GM19467 (cell line): ENCODE measurements at regions not wholly inside any gene's neighbourhood (a gene's known extent, or its start where the extent isn't known, plus 50 kb on each side); places are given as distances from the start of the nearest gene placed in this dataset.

Experiments used
- ATAC-seq: cut with Tn5 transposase; IDR thresholded peaks from one replicate; pipeline ENCODE4 v1.9.1; 2021; ENCODE audit warnings: mild to moderate bottlenecking, moderate library complexity; ENCODE audit not compliant: unreplicated experiment

GRCh38 chr2:176592216-176592615, 323.0 kb downstream of the MTX2 start:
- no peak for ATAC-seq

- no peak for ATAC-seq
Measured at GRCh38 chr2:176595986-176596385, 326.7 kb downstream of the MTX2 start.

- no peak for ATAC-seq
Measured at GRCh38 chr2:176597916-176598315, 328.7 kb downstream of the MTX2 start.

GRCh38 chr2:176598351-176598750, 329.1 kb downstream of the MTX2 start:
- ATAC-seq, result no peak

GRCh38 chr2:176599796-176600485, 330.7 kb downstream of the MTX2 start:
- no peak for ATAC-seq

GRCh38 chr2:176601066-176601465, 331.8 kb downstream of the MTX2 start:
- ATAC-seq, result no peak

- ATAC-seq, result no peak
Measured at GRCh38 chr2:176612036-176612435, 342.8 kb downstream of the MTX2 start.

GRCh38 chr2:176612736-176613135, 343.5 kb downstream of the MTX2 start:
- no peak for ATAC-seq

GRCh38 chr2:176613323-176613987, 344.2 kb downstream of the MTX2 start:
- no peak for ATAC-seq

GRCh38 chr2:176614049-176614448, 344.8 kb downstream of the MTX2 start:
- no peak for ATAC-seq

- no peak for ATAC-seq
Measured at GRCh38 chr2:176614930-176615329, 345.7 kb downstream of the MTX2 start.

- no peak for ATAC-seq
Measured at GRCh38 chr2:176619504-176619903, 350.3 kb downstream of the MTX2 start.

- no peak for ATAC-seq
Measured at GRCh38 chr2:176621350-176621749, 352.1 kb downstream of the MTX2 start.

- ATAC-seq, result no peak
Measured at GRCh38 chr2:176622792-176623191, 353.6 kb downstream of the MTX2 start.

GRCh38 chr2:176626796-176627195, 357.6 kb downstream of the MTX2 start:
- ATAC-seq, result no peak

- ATAC-seq, result no peak
Measured at GRCh38 chr2:176628438-176628837, 359.2 kb downstream of the MTX2 start.

- no peak for ATAC-seq
Measured at GRCh38 chr2:176633754-176634153, 364.5 kb downstream of the MTX2 start.

GRCh38 chr2:176636401-176636800, 367.2 kb downstream of the MTX2 start:
- no peak for ATAC-seq

- ATAC-seq, result no peak
Measured at GRCh38 chr2:176637142-176637485, 367.9 kb downstream of the MTX2 start.

GRCh38 chr2:176637486-176638166, 368.4 kb downstream of the MTX2 start:
- peak; percentile 20 for ATAC-seq

- peak; percentile 83 for ATAC-seq
Measured at GRCh38 chr2:176638167-176639015, 369.1 kb downstream of the MTX2 start.
